HFFc6 (cell line): ENCODE measurements at regions not wholly inside any gene's neighbourhood (a gene's known extent, or its start where the extent isn't known, plus 50 kb on each side); places are given as distances from the start of the nearest gene placed in this dataset.
A peak's percentile ranks its signal among the peaks of the same experiment; 100 is the strongest.

Experiments used
- DNase-seq: peaks from one replicate; pipeline ENCODE4 v3.0.0-alpha.2; 2018
- H3K27ac Mint-ChIP-seq: 2 replicates; pipeline ENCODE4 v1.8.0; 2020; ENCODE audit warnings: mild to moderate bottlenecking, mixed read lengths
- H3K27me3 Mint-ChIP-seq: 2 replicates; pipeline ENCODE4 v1.8.0; 2021; ENCODE audit warnings: mild to moderate bottlenecking, moderate library complexity, mixed read lengths; ENCODE audit not compliant: insufficient read depth
- H3K36me3 Mint-ChIP-seq: 2 replicates; pipeline ENCODE4 v1.8.0; 2021; ENCODE audit warnings: low read depth, mixed read lengths
- H3K4me1 Mint-ChIP-seq: 2 replicates; pipeline ENCODE4 v1.8.0; 2020; ENCODE audit warnings: low read depth, mixed read lengths
- H3K4me3 Mint-ChIP-seq: 2 replicates; pipeline ENCODE4 v1.8.0; 2020; ENCODE audit warnings: mild to moderate bottlenecking, moderate library complexity, mixed read lengths
- H3K9me3 Mint-ChIP-seq: 2 replicates; pipeline ENCODE4 v1.8.0; 2020; ENCODE audit warnings: mild to moderate bottlenecking, mixed read lengths
- TF ChIP-seq, protein P1 (sequence below): fragments of 200-600 bp; sonication (generic); IDR thresholded peaks from 2 replicates; pipeline ENCODE4 v1.5.0; 2021; ENCODE audit warnings: antibody characterized with exemption, mild to moderate bottlenecking

- no peak for DNase-seq
- Mint-ChIP-seq H3K4me3 (no peak overlapping the region), H3K27me3 (no peaks in the 10 kb centered on the region; the same call in none of the 2 replicates), H3K4me1 (no peaks in the 10 kb centered on the region), H3K36me3 (no peaks in the 10 kb centered on the region), H3K9me3 (peaks cover 23% of the 10 kb centered on the region), H3K27ac (no peak overlapping the region)
- TF ChIP-seq, protein P1, sequence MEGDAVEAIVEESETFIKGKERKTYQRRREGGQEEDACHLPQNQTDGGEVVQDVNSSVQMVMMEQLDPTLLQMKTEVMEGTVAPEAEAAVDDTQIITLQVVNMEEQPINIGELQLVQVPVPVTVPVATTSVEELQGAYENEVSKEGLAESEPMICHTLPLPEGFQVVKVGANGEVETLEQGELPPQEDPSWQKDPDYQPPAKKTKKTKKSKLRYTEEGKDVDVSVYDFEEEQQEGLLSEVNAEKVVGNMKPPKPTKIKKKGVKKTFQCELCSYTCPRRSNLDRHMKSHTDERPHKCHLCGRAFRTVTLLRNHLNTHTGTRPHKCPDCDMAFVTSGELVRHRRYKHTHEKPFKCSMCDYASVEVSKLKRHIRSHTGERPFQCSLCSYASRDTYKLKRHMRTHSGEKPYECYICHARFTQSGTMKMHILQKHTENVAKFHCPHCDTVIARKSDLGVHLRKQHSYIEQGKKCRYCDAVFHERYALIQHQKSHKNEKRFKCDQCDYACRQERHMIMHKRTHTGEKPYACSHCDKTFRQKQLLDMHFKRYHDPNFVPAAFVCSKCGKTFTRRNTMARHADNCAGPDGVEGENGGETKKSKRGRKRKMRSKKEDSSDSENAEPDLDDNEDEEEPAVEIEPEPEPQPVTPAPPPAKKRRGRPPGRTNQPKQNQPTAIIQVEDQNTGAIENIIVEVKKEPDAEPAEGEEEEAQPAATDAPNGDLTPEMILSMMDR: no peak
These were observed 769.9 kb downstream of the TSN start for GRCh38 chr2:122525336-122525735.

DNA sequence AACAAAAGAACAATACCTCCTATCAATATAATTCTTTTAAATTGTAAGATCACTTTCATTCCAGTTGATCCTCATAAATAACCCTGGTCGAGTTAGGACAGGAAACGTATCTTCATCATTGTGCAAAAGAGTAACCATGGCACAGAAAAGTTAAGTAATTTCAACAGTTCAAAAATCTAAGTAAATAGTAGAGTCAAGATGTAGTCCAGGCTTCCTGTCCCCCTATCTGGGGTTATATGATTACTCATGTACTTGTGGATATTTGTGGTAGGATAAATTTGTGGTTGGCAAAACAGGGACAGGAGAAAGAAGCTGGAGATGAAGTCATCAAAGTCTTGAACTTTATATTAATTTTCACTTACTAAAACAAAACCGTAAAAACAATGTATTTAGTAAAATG, 772.6 kb downstream of the TSN start:
- no peaks in the 10 kb centered on the region; the same call in none of the 2 replicates for H3K27me3 Mint-ChIP-seq
- DNase-seq: no peak
- no peaks in the 10 kb centered on the region for H3K36me3 Mint-ChIP-seq
- TF ChIP-seq, protein P1: no peak
- peaks cover 28% of the 10 kb centered on the region for H3K9me3 Mint-ChIP-seq
- H3K4me3 Mint-ChIP-seq: no peak overlapping the region
- H3K4me1 Mint-ChIP-seq: no peaks in the 10 kb centered on the region
- no peak overlapping the region for H3K27ac Mint-ChIP-seq

DNA sequence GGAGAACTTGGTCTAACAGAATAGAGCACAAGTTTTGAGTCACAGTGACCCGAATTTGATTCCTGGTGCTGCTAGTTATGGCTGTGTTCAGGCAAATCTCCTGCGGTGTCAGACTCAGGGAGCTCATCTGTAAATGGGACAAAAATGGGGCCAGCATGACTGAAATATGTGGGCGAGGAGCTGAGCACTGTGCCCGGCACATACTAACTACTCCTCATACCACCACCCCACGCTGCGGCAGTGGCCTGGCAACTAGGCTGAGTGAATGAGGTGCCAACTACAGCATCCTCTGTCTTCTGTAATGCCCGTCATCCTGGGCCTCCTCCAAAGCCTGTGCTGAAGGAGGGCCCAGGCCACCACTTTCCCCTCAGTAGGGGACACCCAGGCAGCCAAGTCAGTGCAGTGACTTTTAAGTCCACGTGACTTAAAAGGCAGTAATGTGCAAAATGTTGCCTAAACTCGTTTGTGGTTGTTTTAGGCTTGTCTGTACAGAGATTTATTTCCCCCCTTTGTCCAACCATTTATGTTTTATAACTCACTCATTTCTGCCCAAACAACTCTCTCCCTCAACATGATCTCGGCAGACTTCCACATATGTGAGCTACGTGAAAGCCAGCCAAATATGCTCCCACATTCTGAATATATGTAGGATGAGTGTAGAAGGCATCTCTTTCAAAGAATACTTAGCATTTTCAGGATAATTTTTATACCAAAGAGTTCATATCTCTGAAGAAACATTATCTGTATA, 773.7 kb downstream of the TSN start:
- H3K9me3 Mint-ChIP-seq: peaks cover 21% of the 10 kb centered on the region
- no peaks in the 10 kb centered on the region for H3K36me3 Mint-ChIP-seq
- H3K4me1 Mint-ChIP-seq: no peaks in the 10 kb centered on the region
- no peak overlapping the region for H3K27ac Mint-ChIP-seq
- H3K27me3 Mint-ChIP-seq: no peaks in the 10 kb centered on the region; the same call in 1 of the 2 replicates
- TF ChIP-seq, protein P1: no peak
- no peak for DNase-seq
- no peak overlapping the region for H3K4me3 Mint-ChIP-seq

DNA sequence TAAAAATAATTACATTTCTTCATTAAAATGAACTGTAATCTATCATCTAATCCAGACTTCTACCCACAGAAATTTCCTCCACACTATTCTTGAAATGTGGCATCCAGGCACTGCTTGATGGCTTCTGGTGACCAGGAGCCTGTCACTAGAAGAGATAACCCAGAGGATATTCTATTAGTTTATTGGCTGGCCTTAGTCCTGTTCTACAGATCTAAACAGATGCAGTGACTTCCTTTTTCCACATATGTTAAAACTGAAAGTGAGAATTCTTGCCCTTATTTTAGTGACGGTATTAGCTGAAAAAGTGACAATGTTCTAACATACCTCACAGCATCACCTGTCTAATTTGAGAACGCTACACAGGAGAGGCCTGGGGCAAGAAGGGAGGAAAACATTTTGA, 775.4 kb downstream of the TSN start:
- no peak overlapping the region for H3K27ac Mint-ChIP-seq
- TF ChIP-seq, protein P1: no peak
- no peaks in the 10 kb centered on the region for H3K4me1 Mint-ChIP-seq
- H3K4me3 Mint-ChIP-seq: no peak overlapping the region
- peaks cover under 1% of the 10 kb centered on the region for H3K27me3 Mint-ChIP-seq
- no peak for DNase-seq
- H3K36me3 Mint-ChIP-seq: no peaks in the 10 kb centered on the region
- peaks cover 24% of the 10 kb centered on the region for H3K9me3 Mint-ChIP-seq

DNA sequence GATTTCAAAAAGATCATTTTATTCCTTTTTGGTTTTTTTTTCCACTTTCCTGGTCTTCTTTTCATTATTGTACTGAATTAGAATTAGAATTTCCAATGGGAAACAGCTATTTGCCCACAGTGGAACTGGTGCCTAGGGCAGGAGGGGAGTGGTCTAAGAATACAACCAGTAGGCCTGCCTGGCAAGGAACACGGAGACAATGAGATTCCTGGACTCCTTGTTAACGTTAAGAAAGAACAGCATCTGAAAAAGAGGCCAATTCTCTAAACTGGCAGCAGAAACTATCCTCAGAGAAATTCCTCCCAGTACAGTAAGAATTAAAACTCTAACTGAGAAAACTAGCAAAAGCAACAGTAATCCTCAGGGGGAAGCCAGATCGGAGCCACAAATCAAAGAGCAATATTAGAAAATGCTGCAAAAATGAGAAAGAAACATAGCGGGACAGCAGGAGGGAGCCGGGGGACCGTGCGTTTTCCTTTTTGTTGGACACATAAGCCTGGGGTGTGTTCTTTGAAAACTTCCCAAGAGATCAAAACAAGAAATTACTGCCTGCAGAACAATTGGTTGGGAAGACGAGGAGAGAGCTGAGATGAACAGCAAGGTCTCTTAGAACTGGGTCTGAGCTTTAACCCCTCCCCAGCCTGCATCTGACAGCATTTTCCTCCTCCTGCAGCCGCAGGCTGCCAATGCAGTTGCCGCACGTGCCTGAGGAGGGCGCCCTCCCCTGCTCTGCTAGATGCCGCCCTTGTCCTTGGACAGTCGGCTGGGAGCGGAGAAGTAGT, 776.0 kb downstream of the TSN start:
- H3K9me3 Mint-ChIP-seq: peaks cover 22% of the 10 kb centered on the region
- H3K27ac Mint-ChIP-seq: no peak overlapping the region
- no peak overlapping the region for H3K4me3 Mint-ChIP-seq
- H3K36me3 Mint-ChIP-seq: no peaks in the 10 kb centered on the region
- no peaks in the 10 kb centered on the region for H3K4me1 Mint-ChIP-seq
- peaks cover 3% of the 10 kb centered on the region for H3K27me3 Mint-ChIP-seq
- no peak for DNase-seq
- TF ChIP-seq, protein P1: peak; percentile 38; the same call in 1 of the 2 replicates
